ENCODE measurements at regions not wholly inside any gene's neighbourhood (a gene's known extent, or its start where the extent isn't known, plus 50 kb on each side); places are given as distances from the start of the nearest gene placed in this dataset.

DNA sequence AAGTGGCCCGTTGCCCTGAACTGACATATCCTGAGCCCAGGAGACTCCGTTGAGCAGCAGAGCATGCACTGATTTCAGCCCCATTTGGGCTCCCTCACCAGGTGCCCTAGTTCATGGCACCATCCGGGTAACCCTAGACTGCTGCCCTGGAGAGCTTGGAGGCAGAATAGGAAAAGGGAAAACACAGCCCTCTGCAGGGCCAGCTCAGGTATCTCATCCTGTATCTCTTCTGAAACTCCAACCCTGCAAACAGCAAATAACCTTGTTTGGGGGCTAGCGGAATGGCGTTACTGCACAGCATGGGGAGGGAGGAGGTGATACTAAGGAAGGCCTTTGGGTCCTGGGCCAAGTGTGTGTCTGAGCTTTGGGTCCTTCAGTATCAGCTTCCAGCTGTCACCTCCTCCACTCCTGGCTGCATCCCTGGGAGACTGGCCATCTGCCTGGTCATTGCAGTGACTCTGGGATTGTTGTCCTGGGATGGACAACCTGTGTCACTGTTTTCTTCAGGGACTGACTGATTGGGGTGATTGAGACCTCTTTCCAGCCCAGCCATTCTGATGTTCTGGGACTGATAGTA, 233.8 kb upstream of the SKOR2 start:
- H4K20me1 ChIP-seq (ENCODE audit: insufficient read depth, low read depth, low read length): no peaks in the 10 kb centered on the region
- no peak overlapping the region for H3K27ac ChIP-seq (ENCODE audit: low read length)
- no peaks in the 10 kb centered on the region for H3K36me3 ChIP-seq (ENCODE audit: insufficient read depth, low read length)
- H3K9me2 ChIP-seq (replicated peaks; ENCODE audit: insufficient read depth, low read length): no peaks in the 10 kb centered on the region
- no peak overlapping the region for H3K9ac ChIP-seq (ENCODE audit: low read length)
- no peaks in the 10 kb centered on the region for H3K4me1 ChIP-seq (ENCODE audit: low read length)
- no peaks in the 10 kb centered on the region for H3K79me2 ChIP-seq (ENCODE audit: low read length)
- no peaks in the 10 kb centered on the region for H3K9me3 ChIP-seq (ENCODE audit: low read length)
- DNase-seq: no peak
- no peak overlapping the region for H3K4me2 ChIP-seq (ENCODE audit: low read depth, low read length, poor library complexity, severe bottlenecking)
- H3K4me3 ChIP-seq (ENCODE audit: low read length): no peak overlapping the region
- H2AFZ ChIP-seq (ENCODE audit: low read length): no peak overlapping the region
- no peaks in the 10 kb centered on the region for H3K27me3 ChIP-seq (ENCODE audit: low read length)

- no peaks in the 10 kb centered on the region for H3K27me3 ChIP-seq (ENCODE audit: low read length)
- H3K4me1 ChIP-seq (ENCODE audit: low read length): no peaks in the 10 kb centered on the region
- H3K9me2 ChIP-seq (replicated peaks; ENCODE audit: insufficient read depth, low read length): no peaks in the 10 kb centered on the region
- no peak overlapping the region for H3K4me3 ChIP-seq (ENCODE audit: low read length)
- H3K9me3 ChIP-seq (ENCODE audit: low read length): no peaks in the 10 kb centered on the region
- H3K4me2 ChIP-seq (ENCODE audit: low read depth, low read length, poor library complexity, severe bottlenecking): no peak overlapping the region
- H3K27ac ChIP-seq (ENCODE audit: low read length): no peak overlapping the region
- no peak overlapping the region for H2AFZ ChIP-seq (ENCODE audit: low read length)
- no peaks in the 10 kb centered on the region for H4K20me1 ChIP-seq (ENCODE audit: insufficient read depth, low read depth, low read length)
- H3K36me3 ChIP-seq (ENCODE audit: insufficient read depth, low read length): no peaks in the 10 kb centered on the region
- H3K9ac ChIP-seq (ENCODE audit: low read length): no peak overlapping the region
- no peak for DNase-seq
- H3K79me2 ChIP-seq (ENCODE audit: low read length): no peaks in the 10 kb centered on the region
These were observed 232.6 kb upstream of the SKOR2 start for GRCh38 chr18:47484068-47484467.

- Histone ChIP-seq H2AFZ (ENCODE audit: low read length) (no peak overlapping the region), H3K79me2 (ENCODE audit: low read length) (no peaks in the 10 kb centered on the region), H3K27ac (ENCODE audit: low read length) (no peak overlapping the region), H3K4me2 (ENCODE audit: low read depth, low read length, poor library complexity, severe bottlenecking) (no peak overlapping the region), H3K9me2 (replicated peaks; ENCODE audit: insufficient read depth, low read length) (no peaks in the 10 kb centered on the region), H3K9ac (ENCODE audit: low read length) (no peak overlapping the region), H3K4me1 (ENCODE audit: low read length) (no peaks in the 10 kb centered on the region), H3K27me3 (ENCODE audit: low read length) (no peaks in the 10 kb centered on the region), H3K4me3 (ENCODE audit: low read length) (no peak overlapping the region), H4K20me1 (ENCODE audit: insufficient read depth, low read depth, low read length) (no peaks in the 10 kb centered on the region), H3K9me3 (ENCODE audit: low read length) (no peaks in the 10 kb centered on the region), H3K36me3 (ENCODE audit: insufficient read depth, low read length) (no peaks in the 10 kb centered on the region)
- DNase-seq: no peak
These were observed 228.7 kb upstream of the SKOR2 start for GRCh38 chr18:47480166-47480565.

DNA sequence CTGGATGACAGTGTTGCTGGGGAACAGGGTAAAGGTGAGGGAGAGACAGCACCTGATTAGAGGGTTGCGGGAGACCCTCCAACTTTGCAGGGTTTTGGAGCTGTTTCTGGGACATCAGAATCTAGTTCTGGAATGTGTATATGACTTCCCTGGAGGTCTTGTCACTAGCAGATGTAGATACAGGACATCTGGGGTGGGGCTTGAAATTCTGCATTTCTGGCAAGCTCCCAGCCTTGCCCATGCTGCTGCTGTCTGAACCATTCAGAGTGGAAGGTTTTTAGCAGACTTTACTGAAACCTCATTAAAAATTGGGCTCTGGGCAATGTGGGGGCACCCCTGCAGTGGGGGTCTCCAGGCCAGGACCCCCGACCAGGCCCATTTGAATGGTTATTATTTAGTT, 220.3 kb upstream of the SKOR2 start:
- Histone ChIP-seq H3K9me2 (replicated peaks; ENCODE audit: insufficient read depth, low read length) (no peaks in the 10 kb centered on the region), H3K9me3 (ENCODE audit: low read length) (no peaks in the 10 kb centered on the region), H3K27me3 (ENCODE audit: low read length) (no peaks in the 10 kb centered on the region), H3K4me3 (ENCODE audit: low read length) (no peak overlapping the region), H3K79me2 (ENCODE audit: low read length) (no peaks in the 10 kb centered on the region), H3K4me1 (ENCODE audit: low read length) (no peaks in the 10 kb centered on the region), H3K27ac (ENCODE audit: low read length) (no peak overlapping the region), H3K9ac (ENCODE audit: low read length) (no peak overlapping the region), H2AFZ (ENCODE audit: low read length) (no peak overlapping the region), H3K36me3 (ENCODE audit: insufficient read depth, low read length) (no peaks in the 10 kb centered on the region), H3K4me2 (ENCODE audit: low read depth, low read length, poor library complexity, severe bottlenecking) (no peak overlapping the region), H4K20me1 (ENCODE audit: insufficient read depth, low read depth, low read length) (0 out of 2 replicates have a peak, but pooled peaks cover 3% of the 10 kb centered on the region)
- no peak for DNase-seq

GRCh38 chr18:47470941-47471340, 219.5 kb upstream of the SKOR2 start:
- 0 out of 2 replicates have a peak, but pooled peaks cover 3% of the 10 kb centered on the region for H4K20me1 ChIP-seq (ENCODE audit: insufficient read depth, low read depth, low read length)
- H3K4me2 ChIP-seq (ENCODE audit: low read depth, low read length, poor library complexity, severe bottlenecking): no peak overlapping the region

GRCh38 chr18:47469576-47469975, 218.1 kb upstream of the SKOR2 start:
- no peak for DNase-seq

More at GRCh38 chr18:47470941-47471340, 219.5 kb upstream of the SKOR2 start:
- Histone ChIP-seq H3K4me1 (ENCODE audit: low read length) (no peaks in the 10 kb centered on the region), H3K79me2 (ENCODE audit: low read length) (no peaks in the 10 kb centered on the region), H3K4me3 (ENCODE audit: low read length) (no peak overlapping the region), H3K36me3 (ENCODE audit: insufficient read depth, low read length) (no peaks in the 10 kb centered on the region), H3K9ac (ENCODE audit: low read length) (no peak overlapping the region), H2AFZ (ENCODE audit: low read length) (no peak overlapping the region), H3K27ac (ENCODE audit: low read length) (no peak overlapping the region), H3K9me2 (replicated peaks; ENCODE audit: insufficient read depth, low read length) (no peaks in the 10 kb centered on the region), H3K9me3 (ENCODE audit: low read length) (no peaks in the 10 kb centered on the region), H3K27me3 (ENCODE audit: low read length) (no peaks in the 10 kb centered on the region)
- no peak for DNase-seq

GRCh38 chr18:47461977-47462376, 210.5 kb upstream of the SKOR2 start:
- Histone ChIP-seq H3K9me2 (replicated peaks; ENCODE audit: insufficient read depth, low read length) (no peaks in the 10 kb centered on the region), H3K27me3 (ENCODE audit: low read length) (no peaks in the 10 kb centered on the region), H3K4me3 (ENCODE audit: low read length) (no peak overlapping the region), H4K20me1 (ENCODE audit: insufficient read depth, low read depth, low read length) (no peaks in the 10 kb centered on the region), H3K79me2 (ENCODE audit: low read length) (no peaks in the 10 kb centered on the region), H2AFZ (ENCODE audit: low read length) (no peak overlapping the region), H3K4me1 (ENCODE audit: low read length) (no peaks in the 10 kb centered on the region), H3K36me3 (ENCODE audit: insufficient read depth, low read length) (no peaks in the 10 kb centered on the region), H3K4me2 (ENCODE audit: low read depth, low read length, poor library complexity, severe bottlenecking) (no peak overlapping the region), H3K9ac (ENCODE audit: low read length) (no peak overlapping the region), H3K27ac (ENCODE audit: low read length) (no peak overlapping the region), H3K9me3 (ENCODE audit: low read length) (no peaks in the 10 kb centered on the region)
- DNase-seq: no peak

More at GRCh38 chr18:47469576-47469975, 218.1 kb upstream of the SKOR2 start:
- H3K27ac ChIP-seq (ENCODE audit: low read length): no peak overlapping the region
- no peaks in the 10 kb centered on the region for H3K27me3 ChIP-seq (ENCODE audit: low read length)
- H3K4me2 ChIP-seq (ENCODE audit: low read depth, low read length, poor library complexity, severe bottlenecking): no peak overlapping the region
- H3K9me2 ChIP-seq (replicated peaks; ENCODE audit: insufficient read depth, low read length): no peaks in the 10 kb centered on the region
- H3K4me3 ChIP-seq (ENCODE audit: low read length): no peak overlapping the region
- no peak overlapping the region for H3K9ac ChIP-seq (ENCODE audit: low read length)
- no peaks in the 10 kb centered on the region for H3K4me1 ChIP-seq (ENCODE audit: low read length)
- H2AFZ ChIP-seq (ENCODE audit: low read length): no peak overlapping the region
- H3K79me2 ChIP-seq (ENCODE audit: low read length): no peaks in the 10 kb centered on the region
- H4K20me1 ChIP-seq (ENCODE audit: insufficient read depth, low read depth, low read length): 0 out of 2 replicates have a peak, but pooled peaks cover 3% of the 10 kb centered on the region
- H3K9me3 ChIP-seq (ENCODE audit: low read length): no peaks in the 10 kb centered on the region
- H3K36me3 ChIP-seq (ENCODE audit: insufficient read depth, low read length): no peaks in the 10 kb centered on the region

- Histone ChIP-seq H3K4me2 (ENCODE audit: low read depth, low read length, poor library complexity, severe bottlenecking) (no peak overlapping the region), H3K9me3 (ENCODE audit: low read length) (no peaks in the 10 kb centered on the region), H3K27me3 (ENCODE audit: low read length) (no peaks in the 10 kb centered on the region), H3K4me3 (ENCODE audit: low read length) (no peak overlapping the region), H4K20me1 (ENCODE audit: insufficient read depth, low read depth, low read length) (no peaks in the 10 kb centered on the region), H2AFZ (ENCODE audit: low read length) (no peak overlapping the region), H3K9ac (ENCODE audit: low read length) (no peak overlapping the region), H3K36me3 (ENCODE audit: insufficient read depth, low read length) (no peaks in the 10 kb centered on the region), H3K79me2 (ENCODE audit: low read length) (no peaks in the 10 kb centered on the region), H3K9me2 (replicated peaks; ENCODE audit: insufficient read depth, low read length) (no peaks in the 10 kb centered on the region), H3K27ac (ENCODE audit: low read length) (no peak overlapping the region), H3K4me1 (ENCODE audit: low read length) (no peaks in the 10 kb centered on the region)
- no peak for DNase-seq
These were observed 210.0 kb upstream of the SKOR2 start for GRCh38 chr18:47461406-47461948.
